ENCODE measurements at regions not wholly inside any gene's neighbourhood (a gene's known extent, or its start where the extent isn't known, plus 50 kb on each side); places are given as distances from the start of the nearest gene placed in this dataset.
"Not testable (repeated sequence)": the region's sequence is repeated elsewhere in the genome, so short reads cannot be mapped to it uniquely, and the experiment has no call there.

DNA sequence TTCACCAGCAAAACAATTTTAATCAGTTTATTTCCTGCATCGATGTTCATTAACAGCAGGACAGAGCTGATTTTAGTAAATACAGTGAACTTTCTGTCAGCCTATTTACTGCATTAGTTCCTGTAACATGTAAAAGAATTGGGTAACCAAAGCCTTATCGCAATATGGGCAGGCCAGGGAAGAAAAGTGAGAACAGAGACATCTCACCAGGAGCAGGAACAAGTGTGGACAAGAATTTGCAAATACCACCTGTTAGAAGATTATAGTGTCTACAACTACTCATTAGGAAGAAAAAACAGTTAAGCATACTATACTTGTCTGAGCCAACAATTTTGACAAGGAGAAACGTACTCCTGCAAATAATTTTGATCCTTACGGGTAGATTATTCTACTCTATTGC is 1293.9 kb downstream of the PLA2G4A start:
- Histone ChIP-seq H3K4me1 (ENCODE audit: insufficient read depth, low read length) (no peaks in the 10 kb centered on the region), H3K9me3 (ENCODE audit: control insufficient read depth, insufficient read depth, low read length) (no peaks in the 10 kb centered on the region), H3K9ac (ENCODE audit: low read depth, low read length) (no peak overlapping the region), H3K36me3 (ENCODE audit: insufficient read depth, low read length) (no peaks in the 10 kb centered on the region)

DNA sequence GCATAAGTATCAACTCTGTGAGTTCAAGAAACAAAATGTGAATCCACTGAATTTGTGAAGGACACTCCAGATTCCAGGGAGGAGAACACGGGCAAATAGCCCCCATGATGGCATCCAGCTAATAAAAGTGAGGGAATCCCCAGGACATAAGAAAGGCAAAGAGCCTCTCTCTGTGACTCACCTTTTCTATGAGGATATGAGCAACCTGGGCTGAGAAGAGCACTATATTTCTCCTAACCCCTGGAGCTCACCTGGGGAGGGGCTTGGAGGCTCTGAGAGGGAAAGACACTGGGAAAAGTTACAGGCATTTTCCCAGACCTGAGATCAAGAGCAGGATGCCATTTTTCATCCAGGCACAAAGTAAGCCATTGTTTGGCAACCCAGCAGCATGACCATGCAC is 1298.8 kb downstream of the PLA2G4A start:
- Histone ChIP-seq H3K4me1 (ENCODE audit: insufficient read depth, low read length) (no peaks in the 10 kb centered on the region), H3K36me3 (ENCODE audit: insufficient read depth, low read length) (no peaks in the 10 kb centered on the region), H3K9me3 (ENCODE audit: control insufficient read depth, insufficient read depth, low read length) (no peaks in the 10 kb centered on the region; the same call in 1 of the 2 replicates), H3K9ac (ENCODE audit: low read depth, low read length) (no peak overlapping the region)

DNA sequence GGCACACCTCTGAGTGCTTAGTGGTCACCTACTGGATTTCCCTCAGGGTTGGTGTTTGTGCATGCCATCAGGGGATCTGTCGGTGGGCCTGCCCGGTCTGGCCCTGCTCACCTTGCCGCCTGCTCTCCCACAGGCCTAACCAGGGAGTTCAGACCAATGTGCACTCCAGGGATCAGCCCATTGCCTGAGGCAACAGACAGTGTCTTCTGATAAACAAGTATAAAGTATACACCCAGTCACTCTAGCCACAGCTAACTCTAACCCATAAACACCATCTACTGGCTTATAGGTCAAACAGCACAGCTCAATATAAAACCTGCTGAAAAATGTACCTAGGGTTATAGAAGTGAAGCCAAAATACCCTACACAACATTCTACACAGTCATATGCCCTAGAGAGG is 1300.0 kb downstream of the PLA2G4A start:
- no peaks in the 10 kb centered on the region for H3K36me3 ChIP-seq (ENCODE audit: insufficient read depth, low read length)
- no peak overlapping the region for H3K9ac ChIP-seq (ENCODE audit: low read depth, low read length)
- H3K4me1 ChIP-seq (ENCODE audit: insufficient read depth, low read length), result no peaks in the 10 kb centered on the region
- H3K9me3 ChIP-seq (ENCODE audit: control insufficient read depth, insufficient read depth, low read length), result no peaks in the 10 kb centered on the region; the same call in 1 of the 2 replicates

DNA sequence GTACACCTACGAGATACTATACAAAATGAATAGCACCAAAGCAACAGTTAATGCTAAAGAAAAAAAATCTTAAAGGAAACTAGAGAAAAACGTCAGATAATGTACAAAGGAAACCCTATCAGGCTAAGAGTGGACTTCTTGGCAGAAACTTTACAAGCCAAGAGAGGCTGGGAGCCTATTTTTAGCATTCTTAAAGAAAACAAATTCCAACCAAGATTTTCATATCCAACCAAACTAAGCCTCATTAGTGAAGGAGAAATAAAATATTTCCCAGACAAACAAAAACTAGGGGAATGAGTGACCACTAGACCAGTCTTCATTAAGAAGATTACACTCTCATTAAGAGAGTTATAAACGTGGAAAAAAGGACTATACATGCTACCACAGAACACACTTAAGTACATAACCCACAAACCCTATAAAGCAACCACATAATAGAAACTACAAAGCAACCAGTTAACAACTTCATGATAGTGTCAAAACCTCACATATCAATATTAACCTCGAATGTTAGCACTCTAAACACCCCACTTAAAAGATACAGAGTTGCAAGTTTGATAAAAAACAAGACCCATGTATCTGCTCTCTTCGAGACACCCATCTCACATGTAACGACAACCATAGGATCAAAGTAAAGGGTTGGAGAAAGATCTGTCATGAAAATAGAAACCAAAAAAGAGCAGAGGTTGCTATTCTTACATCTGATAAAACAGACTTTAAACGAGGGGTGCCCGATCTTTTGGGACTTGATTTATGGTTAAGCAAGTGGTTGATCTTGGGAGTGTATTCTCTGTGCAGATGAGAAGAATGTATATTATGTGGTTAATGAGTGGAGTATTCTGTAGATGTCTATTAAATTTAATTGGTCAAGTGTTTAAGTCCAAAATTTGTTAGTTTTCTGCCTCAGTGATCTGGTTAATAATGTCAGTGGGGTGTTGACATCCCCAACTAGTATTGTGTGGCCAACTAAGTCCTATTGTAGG is 1301.4 kb downstream of the PLA2G4A start:
- Histone ChIP-seq H3K4me1 (ENCODE audit: insufficient read depth, low read length) (no peaks in the 10 kb centered on the region), H3K9ac (ENCODE audit: low read depth, low read length) (no peak overlapping the region), H3K36me3 (ENCODE audit: insufficient read depth, low read length) (no peaks in the 10 kb centered on the region), H3K9me3 (ENCODE audit: control insufficient read depth, insufficient read depth, low read length) (no peaks in the 10 kb centered on the region; the same call in 1 of the 2 replicates)

DNA sequence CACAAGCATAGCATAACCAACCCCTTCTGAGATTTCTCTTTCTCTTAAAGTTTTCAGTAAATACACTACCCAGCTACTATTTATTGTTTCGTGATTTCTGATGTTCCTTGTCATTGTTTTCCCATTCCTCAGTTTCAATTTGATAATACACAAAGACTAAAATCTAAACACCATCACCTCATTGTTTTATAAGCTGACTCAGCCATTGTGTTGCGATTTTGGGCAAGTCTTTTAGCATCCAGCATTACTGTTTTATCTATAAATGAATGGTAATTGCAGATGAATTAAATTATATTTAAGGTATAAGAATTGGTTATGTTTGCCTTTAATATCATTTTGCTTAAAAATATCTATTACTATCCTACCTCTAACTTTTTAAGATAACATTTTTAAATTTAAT is 1308.5 kb downstream of the PLA2G4A start:
- Histone ChIP-seq H3K9ac (ENCODE audit: low read depth, low read length) (no peak overlapping the region), H3K4me1 (ENCODE audit: insufficient read depth, low read length) (no peaks in the 10 kb centered on the region), H3K36me3 (ENCODE audit: insufficient read depth, low read length) (no peaks in the 10 kb centered on the region), H3K9me3 (ENCODE audit: control insufficient read depth, insufficient read depth, low read length) (no peaks in the 10 kb centered on the region)

DNA sequence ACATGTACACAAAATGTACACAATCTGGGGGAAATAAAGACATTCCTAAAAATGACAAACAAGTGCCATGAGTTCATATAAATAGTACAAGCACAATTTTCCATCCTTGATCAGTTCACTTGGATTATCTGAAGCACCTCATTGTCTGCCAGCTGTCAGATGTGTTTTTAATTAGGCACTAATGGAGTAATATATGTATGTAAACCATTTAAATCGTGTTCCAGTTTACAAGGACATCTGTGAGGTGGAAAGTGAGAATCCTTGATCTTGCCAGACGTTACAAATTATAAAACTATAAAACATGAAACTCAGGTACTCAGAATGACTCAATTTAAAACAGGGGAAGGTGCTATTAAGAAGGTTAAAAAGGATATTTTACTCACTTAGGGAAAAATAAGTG is 1312.2 kb downstream of the PLA2G4A start:
- Histone ChIP-seq H3K9me3 (ENCODE audit: control insufficient read depth, insufficient read depth, low read length) (no peaks in the 10 kb centered on the region), H3K9ac (ENCODE audit: low read depth, low read length) (no peak overlapping the region), H3K36me3 (ENCODE audit: insufficient read depth, low read length) (no peaks in the 10 kb centered on the region)

DNA sequence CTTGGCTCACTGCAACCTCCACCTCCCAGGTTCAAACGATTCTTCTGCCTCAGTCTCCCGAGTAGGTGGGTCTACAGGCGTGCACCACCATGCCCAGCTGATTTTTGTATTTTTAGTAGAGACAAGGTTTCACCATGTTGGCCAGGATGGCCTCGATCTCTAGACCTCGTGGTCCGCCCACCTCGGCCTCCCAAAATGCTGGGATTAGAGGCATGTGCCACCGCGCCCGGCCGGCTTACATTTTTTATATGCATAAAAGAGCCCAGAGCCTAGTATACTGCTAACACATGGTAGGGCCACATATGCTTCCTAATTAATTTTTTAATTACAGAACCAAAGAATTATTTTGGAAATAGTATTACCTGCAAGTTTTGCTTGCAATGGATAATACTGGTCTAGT is 1325.4 kb downstream of the PLA2G4A start:
- Histone ChIP-seq H3K9ac (ENCODE audit: low read depth, low read length) (no peak overlapping the region), H3K4me1 (ENCODE audit: insufficient read depth, low read length) (no peaks in the 10 kb centered on the region), H3K36me3 (ENCODE audit: insufficient read depth, low read length) (no peaks in the 10 kb centered on the region), H3K9me3 (ENCODE audit: control insufficient read depth, insufficient read depth, low read length) (no peaks in the 10 kb centered on the region)

More for the DNA sequence above, 1312.2 kb downstream of the PLA2G4A start:
- H3K4me1 ChIP-seq (ENCODE audit: insufficient read depth, low read length), result no peaks in the 10 kb centered on the region

DNA sequence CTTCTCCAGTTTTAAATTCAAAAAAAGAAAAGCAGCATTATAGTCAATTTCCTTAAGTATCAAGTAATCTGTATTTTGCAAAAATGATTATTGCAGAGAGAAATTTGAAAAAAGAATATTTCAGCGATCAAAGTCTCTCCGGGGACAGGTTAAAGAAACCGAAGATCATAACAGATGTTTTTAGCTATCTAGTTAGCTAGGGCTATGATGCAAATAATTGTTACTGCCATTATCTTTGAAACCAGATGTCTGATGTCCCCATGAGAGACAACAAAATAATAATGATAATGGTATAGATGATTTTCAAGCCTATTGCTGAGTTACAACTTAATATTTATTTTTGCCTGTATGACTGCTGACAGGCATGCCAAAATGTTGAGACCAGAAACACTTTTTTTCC is 1326.0 kb downstream of the PLA2G4A start:
- H3K36me3 ChIP-seq (ENCODE audit: insufficient read depth, low read length), result no peaks in the 10 kb centered on the region
- no peaks in the 10 kb centered on the region for H3K9me3 ChIP-seq (ENCODE audit: control insufficient read depth, insufficient read depth, low read length)

DNA sequence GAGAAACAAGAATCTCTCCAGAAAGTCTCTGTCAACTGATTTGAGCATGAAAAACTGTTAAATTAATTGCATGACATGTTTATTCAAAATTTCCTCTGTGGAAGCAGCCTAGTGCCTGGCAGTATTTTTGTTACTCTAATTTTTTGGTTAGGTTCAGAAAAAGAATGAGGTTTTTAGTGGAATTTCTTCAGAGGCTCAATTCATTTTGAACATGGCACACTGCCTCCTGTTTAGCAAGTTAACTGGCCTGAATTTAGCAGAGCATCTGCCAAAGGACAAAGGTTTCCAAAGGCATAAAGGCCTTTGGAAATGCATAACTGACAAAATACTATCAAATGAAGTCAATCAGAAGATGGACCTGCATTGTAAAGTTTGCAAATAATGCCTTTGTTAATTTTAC is 1326.5 kb downstream of the PLA2G4A start:
- no peaks in the 10 kb centered on the region for H3K9me3 ChIP-seq (ENCODE audit: control insufficient read depth, insufficient read depth, low read length)
- no peaks in the 10 kb centered on the region for H3K36me3 ChIP-seq (ENCODE audit: insufficient read depth, low read length)
- H3K4me1 ChIP-seq (ENCODE audit: insufficient read depth, low read length), result no peaks in the 10 kb centered on the region
- H3K9ac ChIP-seq (ENCODE audit: low read depth, low read length), result no peak overlapping the region

More for the DNA sequence above, 1326.0 kb downstream of the PLA2G4A start:
- Histone ChIP-seq H3K9ac (ENCODE audit: low read depth, low read length) (no peak overlapping the region), H3K4me1 (ENCODE audit: insufficient read depth, low read length) (no peaks in the 10 kb centered on the region)

DNA sequence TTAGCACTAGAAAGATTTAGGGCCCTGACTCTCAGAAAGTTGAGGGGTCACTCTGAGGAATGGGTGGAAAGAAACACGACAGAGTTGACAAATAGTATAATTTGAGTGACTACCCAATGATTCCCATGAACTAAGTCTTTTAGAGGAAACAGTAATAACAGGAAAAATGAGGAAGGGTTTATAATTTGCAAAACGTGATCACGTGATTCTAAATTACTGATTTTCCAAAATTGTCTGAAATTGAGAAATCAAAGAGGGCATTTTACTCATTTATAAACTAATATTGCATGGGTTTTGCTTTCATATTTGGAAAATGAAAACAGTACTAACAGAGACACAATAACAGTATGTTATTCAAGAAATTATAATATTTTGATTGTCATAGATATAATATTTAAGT is 1335.7 kb downstream of the PLA2G4A start:
- H3K9ac ChIP-seq (ENCODE audit: low read depth, low read length), result no peak overlapping the region
- no peaks in the 10 kb centered on the region for H3K36me3 ChIP-seq (ENCODE audit: insufficient read depth, low read length)
- no peaks in the 10 kb centered on the region for H3K9me3 ChIP-seq (ENCODE audit: control insufficient read depth, insufficient read depth, low read length)
- H3K4me1 ChIP-seq (ENCODE audit: insufficient read depth, low read length), result no peaks in the 10 kb centered on the region

DNA sequence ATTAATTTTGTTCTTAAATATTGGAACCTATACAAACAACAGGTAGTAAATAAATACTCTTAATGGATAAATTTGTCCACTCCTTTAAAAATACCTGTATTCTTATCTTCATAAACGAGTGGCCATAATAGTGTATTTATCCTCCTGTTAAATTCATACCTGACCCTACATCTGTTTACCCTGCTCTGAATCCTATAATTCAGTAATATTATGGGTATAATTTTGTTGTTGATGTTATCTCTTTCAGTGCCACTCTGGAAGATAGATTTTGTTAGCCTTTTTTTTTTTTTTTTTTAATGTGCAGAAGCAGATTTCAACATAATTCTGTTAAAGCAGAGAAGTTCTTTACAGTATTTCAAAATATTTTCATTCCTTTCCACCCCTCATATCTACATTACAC is 1337.9 kb downstream of the PLA2G4A start:
- Histone ChIP-seq H3K4me1 (ENCODE audit: insufficient read depth, low read length) (no peaks in the 10 kb centered on the region), H3K36me3 (ENCODE audit: insufficient read depth, low read length) (no peaks in the 10 kb centered on the region), H3K9me3 (ENCODE audit: control insufficient read depth, insufficient read depth, low read length) (no peaks in the 10 kb centered on the region), H3K9ac (ENCODE audit: low read depth, low read length) (no peak overlapping the region)

DNA sequence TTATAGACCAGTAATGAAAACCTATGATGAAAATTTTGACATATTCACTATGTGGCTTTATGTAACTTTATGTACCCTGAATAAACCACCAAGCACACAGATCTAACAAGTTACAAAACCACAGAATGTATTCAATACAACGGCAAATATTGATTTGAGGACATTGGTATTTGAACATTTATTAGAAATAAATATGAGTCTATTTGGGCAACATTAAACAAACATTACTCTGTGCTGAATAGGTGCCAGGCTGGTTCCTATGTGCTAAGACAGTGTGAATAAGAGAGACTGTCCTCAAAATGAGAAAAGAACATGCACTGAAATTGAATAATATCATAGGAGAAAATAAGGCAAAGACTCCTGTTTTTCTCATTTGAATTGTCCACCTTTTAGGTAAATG is 1341.2 kb downstream of the PLA2G4A start:
- Histone ChIP-seq H3K9me3 (ENCODE audit: control insufficient read depth, insufficient read depth, low read length) (no peaks in the 10 kb centered on the region), H3K9ac (ENCODE audit: low read depth, low read length) (no peak overlapping the region), H3K36me3 (ENCODE audit: insufficient read depth, low read length) (no peaks in the 10 kb centered on the region), H3K4me1 (ENCODE audit: insufficient read depth, low read length) (no peaks in the 10 kb centered on the region)

DNA sequence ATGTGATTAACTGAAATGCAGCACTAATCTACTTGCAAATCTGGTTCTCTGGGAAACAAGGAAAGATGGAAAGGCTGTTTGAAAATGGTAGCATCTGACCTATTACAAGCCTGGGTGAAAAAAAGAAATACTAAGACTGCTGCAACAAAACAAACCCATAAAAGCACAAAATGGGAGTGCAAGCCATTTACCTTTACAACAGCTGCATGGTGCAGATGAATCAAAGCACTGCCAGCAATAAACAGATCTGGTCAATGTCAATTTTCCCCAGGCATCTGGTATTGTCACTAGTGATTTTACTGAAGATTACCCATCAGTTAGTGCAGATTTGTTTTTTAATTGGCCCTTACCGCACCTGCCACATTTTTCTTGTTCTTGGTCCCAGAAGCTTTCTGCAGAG is 1341.7 kb downstream of the PLA2G4A start:
- Histone ChIP-seq H3K9me3 (ENCODE audit: control insufficient read depth, insufficient read depth, low read length) (no peaks in the 10 kb centered on the region), H3K4me1 (ENCODE audit: insufficient read depth, low read length) (no peaks in the 10 kb centered on the region), H3K9ac (ENCODE audit: low read depth, low read length) (no peak overlapping the region), H3K36me3 (ENCODE audit: insufficient read depth, low read length) (no peaks in the 10 kb centered on the region)

DNA sequence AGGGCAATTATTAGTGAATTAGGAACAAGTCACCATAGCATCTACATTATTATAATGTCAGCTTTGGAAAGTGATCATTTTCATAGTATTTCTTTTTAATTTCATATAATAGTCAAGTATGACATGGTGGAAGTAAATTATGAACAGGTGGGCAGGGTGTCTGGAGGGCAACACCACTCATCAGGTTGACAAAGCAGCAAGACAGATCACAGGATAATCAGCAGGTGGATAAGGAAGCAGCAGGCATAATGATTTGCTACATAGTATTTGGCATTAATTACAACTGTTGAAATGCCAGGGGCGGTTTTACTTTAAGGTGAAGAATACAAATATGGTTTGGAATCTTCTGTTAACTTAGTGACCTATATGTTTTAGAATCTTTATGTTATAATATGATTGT is 1342.2 kb downstream of the PLA2G4A start:
- Histone ChIP-seq H3K9me3 (ENCODE audit: control insufficient read depth, insufficient read depth, low read length) (no peaks in the 10 kb centered on the region), H3K36me3 (ENCODE audit: insufficient read depth, low read length) (no peaks in the 10 kb centered on the region), H3K4me1 (ENCODE audit: insufficient read depth, low read length) (no peaks in the 10 kb centered on the region), H3K9ac (ENCODE audit: low read depth, low read length) (no peak overlapping the region)

DNA sequence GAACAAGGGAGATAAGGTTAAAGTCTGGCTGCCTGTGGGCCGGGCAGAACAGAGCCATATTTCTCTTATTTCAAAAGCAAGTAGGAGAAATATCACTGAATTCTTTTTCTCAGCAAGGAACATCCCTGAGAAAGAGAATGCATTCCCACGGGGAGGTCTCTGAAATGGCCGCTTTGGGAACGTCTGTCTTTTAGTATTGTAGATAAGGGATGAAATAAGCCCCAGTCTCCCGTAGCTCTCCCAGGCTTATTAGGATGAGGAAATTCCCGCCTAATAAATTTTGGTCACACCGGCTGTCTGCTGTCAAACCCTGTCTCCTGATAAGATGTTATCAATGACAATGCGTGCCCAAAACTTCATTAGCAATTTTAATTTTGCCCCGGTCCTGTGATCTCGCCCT is 1353.3 kb downstream of the PLA2G4A start:
- H3K9ac ChIP-seq (ENCODE audit: low read depth, low read length); H3K36me3 ChIP-seq (ENCODE audit: insufficient read depth, low read length); H3K4me1 ChIP-seq (ENCODE audit: insufficient read depth, low read length); H3K9me3 ChIP-seq (ENCODE audit: control insufficient read depth, insufficient read depth, low read length): not testable (repeated sequence)
